IPS-NIHi7 (cell line): ENCODE measurements at regions not wholly inside any gene's neighbourhood (a gene's known extent, or its start where the extent isn't known, plus 50 kb on each side); places are given as distances from the start of the nearest gene placed in this dataset.

Experiments
- DNase-seq: peaks from one replicate; pipeline ENCODE4 v3.0.0; 2012; ENCODE audit warnings: mixed read lengths; ENCODE audit errors: extremely low spot score

GRCh38 chr5:123786411-123786810 lies 274.4 kb downstream of the CSNK1G3 start:
- no peak for DNase-seq

DNA sequence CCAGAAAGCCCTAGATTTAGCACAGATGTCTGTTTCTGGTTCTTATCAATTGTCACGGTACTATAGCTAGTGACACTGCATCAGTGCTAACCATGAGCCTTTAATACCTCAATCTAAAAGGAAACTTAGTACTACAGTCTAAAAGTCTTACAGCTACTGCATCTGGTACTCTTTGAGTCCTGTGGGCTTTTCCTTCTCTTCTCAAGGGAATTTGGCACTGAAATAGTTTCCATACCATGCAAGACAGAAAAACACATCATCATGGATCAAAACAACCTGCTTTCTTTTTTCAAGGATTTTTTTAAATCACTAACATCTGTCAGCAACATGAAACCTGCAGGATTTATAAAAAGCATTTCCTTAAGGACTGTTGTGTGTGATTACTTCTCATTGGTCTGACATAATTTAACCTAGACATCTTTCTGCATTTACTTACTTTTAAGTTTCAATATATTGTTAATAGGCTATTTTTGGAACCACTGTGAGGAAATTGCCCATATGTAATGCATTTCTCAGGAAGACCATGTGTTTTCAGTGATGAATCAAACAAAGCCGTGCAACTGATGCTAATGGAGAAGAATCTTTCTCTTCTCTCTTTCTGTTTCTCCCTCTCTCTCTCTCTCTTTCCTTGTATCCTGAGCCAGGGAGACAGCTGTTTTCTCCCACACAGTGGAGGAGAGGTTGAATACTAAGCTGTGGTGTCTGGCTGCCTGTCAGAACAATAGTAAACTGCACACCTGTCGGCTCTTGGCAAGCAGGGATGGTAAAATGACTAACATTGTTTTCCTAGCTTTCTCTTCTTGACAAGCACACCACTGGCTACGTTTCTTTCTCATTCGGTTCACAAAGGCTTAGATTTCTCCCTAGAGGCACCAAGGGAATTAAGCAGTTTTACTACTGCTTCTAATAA lies 273.4 kb downstream of the CSNK1G3 start:
- no peak for DNase-seq

GRCh38 chr5:123783421-123783820 lies 271.4 kb downstream of the CSNK1G3 start:
- no peak for DNase-seq

DNA sequence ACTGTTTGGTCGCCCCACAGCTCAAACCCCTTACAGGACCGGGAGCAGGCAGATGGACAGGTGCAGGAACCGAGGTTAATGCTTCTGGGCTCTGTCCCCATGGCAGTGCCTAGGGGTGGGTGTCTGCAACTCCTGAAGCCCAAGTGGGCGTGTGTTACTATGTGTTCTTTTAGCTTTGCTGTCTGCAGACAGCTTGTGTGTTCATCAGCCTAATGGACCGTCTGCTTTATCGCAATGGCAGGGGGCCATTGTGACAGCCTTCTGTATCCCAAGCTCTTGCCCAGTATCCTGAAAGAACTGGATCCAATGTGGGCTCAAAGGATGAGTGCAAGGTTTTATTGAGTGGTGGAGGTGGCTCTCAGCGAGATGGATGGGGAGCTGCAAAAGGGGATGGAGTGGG lies 266.7 kb downstream of the CSNK1G3 start:
- DNase-seq: no peak

- no peak for DNase-seq
These were observed 264.8 kb downstream of the CSNK1G3 start for GRCh38 chr5:123776761-123777160.

DNA sequence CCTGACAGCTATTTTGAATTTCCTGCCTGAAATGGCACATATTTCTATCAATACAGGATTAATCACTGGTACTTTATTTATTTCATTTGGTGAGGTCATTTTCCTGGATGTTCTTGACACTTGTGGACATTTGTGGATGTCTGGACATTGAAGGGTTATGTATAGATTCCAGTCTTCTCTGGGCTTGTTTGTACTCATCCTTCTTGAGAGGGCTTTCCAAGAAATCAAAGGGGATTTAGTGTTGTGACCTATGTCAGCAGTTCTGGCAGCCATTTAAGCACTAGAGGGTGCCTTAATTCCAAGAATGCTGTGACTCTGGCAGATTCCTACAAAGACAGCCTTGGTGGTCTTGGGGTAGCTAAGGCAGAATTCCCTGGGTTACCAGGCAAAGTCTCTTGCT lies 259.7 kb downstream of the CSNK1G3 start:
- no peak for DNase-seq

- no peak for DNase-seq
These were observed 251.2 kb downstream of the CSNK1G3 start for GRCh38 chr5:123763201-123763600.

DNA sequence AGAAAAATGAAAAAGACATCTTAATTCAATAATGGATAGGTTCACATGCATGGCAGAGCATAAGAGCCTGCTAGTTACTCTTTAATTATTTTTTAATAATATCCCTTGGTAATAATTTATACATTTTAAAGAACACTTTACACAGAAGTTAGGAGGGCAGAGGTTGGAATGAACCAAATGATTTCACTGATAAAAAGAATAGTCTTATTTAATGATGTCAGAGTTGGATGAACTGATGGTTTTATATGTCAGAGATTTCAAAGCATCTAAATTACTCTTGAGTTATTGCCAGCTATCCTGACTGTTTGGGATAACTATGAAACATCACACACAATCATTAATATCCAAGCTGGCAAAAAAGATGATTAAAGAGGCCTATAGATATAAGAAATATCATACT lies 244.8 kb downstream of the CSNK1G3 start:
- DNase-seq: no peak

DNA sequence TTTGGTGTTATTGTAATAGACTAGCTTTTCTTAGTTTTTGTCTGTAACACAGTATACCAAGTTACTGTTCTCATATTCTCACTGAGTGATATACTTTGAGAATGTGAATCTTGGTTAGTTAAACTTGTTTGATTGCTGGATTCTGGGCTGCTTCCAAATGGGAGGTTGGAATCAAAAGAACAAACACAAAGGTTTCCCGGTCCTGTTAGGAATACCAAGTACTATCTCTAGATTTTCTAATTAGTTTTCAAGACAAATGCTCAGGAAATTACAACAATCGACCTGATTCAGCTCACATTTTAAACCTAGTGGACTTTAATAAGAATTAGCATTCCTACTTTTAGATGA lies 244.3 kb downstream of the CSNK1G3 start:
- DNase-seq: no peak

GRCh38 chr5:123755653-123756317 lies 243.8 kb downstream of the CSNK1G3 start:
- no peak for DNase-seq

- DNase-seq: no peak
These were observed 242.9 kb downstream of the CSNK1G3 start for GRCh38 chr5:123754908-123755307.

DNA sequence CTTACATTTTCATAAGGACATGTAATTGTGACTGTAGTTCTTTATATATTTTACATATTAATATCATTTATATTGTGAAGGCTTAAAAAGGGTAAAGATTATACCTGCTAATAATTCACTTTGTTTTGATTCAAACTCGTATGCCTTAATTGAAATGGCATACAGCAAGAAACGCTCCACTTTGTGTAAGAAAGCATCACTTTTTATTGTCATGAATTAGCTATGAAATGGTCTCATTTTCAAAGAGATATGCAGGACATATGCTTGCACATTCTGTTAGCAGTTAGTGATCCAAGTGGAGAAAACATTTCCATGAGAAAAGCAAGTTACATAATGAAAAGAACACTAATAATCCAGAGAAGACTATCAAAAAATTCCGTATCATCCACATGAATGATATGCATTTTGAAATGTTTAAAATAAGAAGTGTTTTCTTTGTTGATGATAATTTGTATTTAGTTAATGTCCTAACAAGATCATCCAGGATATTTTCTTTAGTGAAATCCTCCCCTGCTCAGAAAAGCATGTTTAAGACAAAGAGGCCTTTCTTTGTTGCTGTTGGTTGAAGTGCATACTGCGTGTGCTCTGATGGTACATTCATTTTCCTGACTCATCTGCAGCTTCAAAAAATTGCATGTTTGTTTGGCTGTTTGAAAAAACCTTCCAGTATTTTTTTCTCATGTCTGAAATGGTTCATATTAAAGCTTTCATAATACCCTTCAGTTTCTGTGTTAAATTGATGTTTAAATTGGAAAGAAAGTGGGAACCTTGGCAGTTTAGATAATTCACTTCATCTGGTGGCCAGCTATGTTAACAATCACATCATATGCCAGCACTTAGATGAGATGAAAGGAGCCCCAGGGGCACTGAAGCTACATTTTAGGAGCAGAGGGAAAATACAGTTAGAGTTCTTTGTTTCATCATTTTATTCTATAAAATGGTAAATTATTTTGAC lies 242.2 kb downstream of the CSNK1G3 start:
- no peak for DNase-seq

- no peak for DNase-seq
These were observed 241.4 kb downstream of the CSNK1G3 start for GRCh38 chr5:123753180-123753936.

- DNase-seq: no peak
These were observed 240.7 kb downstream of the CSNK1G3 start for GRCh38 chr5:123752552-123753179.

DNA sequence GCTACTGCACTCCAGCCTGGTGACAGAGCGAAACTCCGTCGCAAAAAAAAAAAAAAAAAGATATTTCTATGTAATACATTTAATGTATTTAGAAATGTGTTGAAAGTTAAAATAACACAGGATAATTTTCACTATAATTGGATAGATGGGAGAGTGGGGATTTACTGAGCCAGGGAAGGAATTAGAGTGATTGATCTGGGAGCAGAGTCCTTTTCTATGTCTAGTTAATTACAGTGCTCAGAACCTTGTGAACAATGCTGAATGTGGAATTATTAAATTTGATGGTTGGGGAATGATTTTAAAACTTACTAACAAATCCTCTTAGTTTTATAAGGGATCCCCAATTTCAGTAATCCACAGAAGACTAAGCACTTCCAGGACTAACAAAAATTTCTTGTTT lies 239.7 kb downstream of the CSNK1G3 start:
- no peak for DNase-seq

GRCh38 chr5:123748239-123748638 lies 236.3 kb downstream of the CSNK1G3 start:
- no peak for DNase-seq

GRCh38 chr5:123746683-123747360 lies 234.8 kb downstream of the CSNK1G3 start:
- no peak for DNase-seq

- no peak for DNase-seq
These were observed 232.1 kb downstream of the CSNK1G3 start for GRCh38 chr5:123743990-123744583.

GRCh38 chr5:123735384-123735783 lies 223.4 kb downstream of the CSNK1G3 start:
- DNase-seq: no peak

GRCh38 chr5:123732257-123732656 lies 220.3 kb downstream of the CSNK1G3 start:
- no peak for DNase-seq
